Aorta (tissue), 5 donors: ENCODE measurements at regions not wholly inside any gene's neighbourhood (a gene's known extent, or its start where the extent isn't known, plus 50 kb on each side); places are given as distances from the start of the nearest gene placed in this dataset.

Experiments
- ATAC-seq: fragments of 200-7000 bp; cut with Tn5 transposase; one replicate; pipeline ENCODE4 v1.9.1; 2022; ENCODE audit warnings: moderate library complexity; ENCODE audit not compliant: low FRiP score
- DNase-seq, 2 donors: peaks; one replicate each; pipeline ENCODE4 v3.0.0-alpha.2; 2020
- H3K27ac ChIP-seq, 2 donors: one replicate each; pipeline ENCODE4 v1.5.1; 2013; ENCODE audit warnings: low read length in 2 of 2, mild to moderate bottlenecking in 2 of 2, moderate library complexity in 2 of 2, control low read depth in 1 of 2, inconsistent platforms in 1 of 2, low read depth in 1 of 2
- H3K27me3 ChIP-seq, 2 donors: one replicate each; pipeline ENCODE4 v1.6.1; 2013; ENCODE audit warnings: control low read depth in 1 of 2, low read length in 1 of 2, mild to moderate bottlenecking in 1 of 2, moderate library complexity in 1 of 2; ENCODE audit not compliant: insufficient read depth in 2 of 2, control insufficient read depth in 1 of 2
- H3K36me3 ChIP-seq, 2 donors: one replicate each; pipeline ENCODE4 v1.6.1; 2013; ENCODE audit warnings: control low read depth in 1 of 2, low read length in 1 of 2, mild to moderate bottlenecking in 1 of 2; ENCODE audit not compliant: insufficient read depth in 2 of 2, control insufficient read depth in 1 of 2
- H3K4me1 ChIP-seq, 2 donors: one replicate each; pipeline ENCODE4 v1.6.1; 2013; ENCODE audit warnings: low read length in 2 of 2, control low read depth in 1 of 2, mild to moderate bottlenecking in 1 of 2, moderate library complexity in 1 of 2; ENCODE audit not compliant: insufficient read depth in 2 of 2, control insufficient read depth in 1 of 2
- H3K4me3 ChIP-seq, 2 donors: one replicate each; pipeline ENCODE4 v1.5.1; 2013; ENCODE audit warnings: low read length in 2 of 2, control low read depth in 1 of 2, mild to moderate bottlenecking in 1 of 2
- H3K9me3 ChIP-seq: one replicate; pipeline ENCODE4 v1.6.1; 2013; ENCODE audit warnings: mild to moderate bottlenecking, low read length; ENCODE audit not compliant: control insufficient read depth
- WGBS, 2 donors: extraction: QIAGEN DNeasy Blood & Tissue Kit; methylation state at CpG; one replicate each; pipeline ENCODE4 v1.1.7; 2013; 5-methylcytosine and 5-hydroxymethylcytosine counted together
- intact Hi-C, 2 donors: fragments of 100-400 bp; cut with DNase I; formaldehyde crosslinking; loops; one replicate each; pipeline versions ENCODE4 v1.14.2 to v1.15.0; 2022
- donor health status: healthy with polysubstance abuse.
- donor health status: Bipolar disorder and iron deficiency.
- donor health status: DM: no; HTN: no; CAD: no.
- donor health status: DM: no; HTN: no; CAD: no.
- donor health status: DM: yes; HTN: yes; CAD: no.

DNA sequence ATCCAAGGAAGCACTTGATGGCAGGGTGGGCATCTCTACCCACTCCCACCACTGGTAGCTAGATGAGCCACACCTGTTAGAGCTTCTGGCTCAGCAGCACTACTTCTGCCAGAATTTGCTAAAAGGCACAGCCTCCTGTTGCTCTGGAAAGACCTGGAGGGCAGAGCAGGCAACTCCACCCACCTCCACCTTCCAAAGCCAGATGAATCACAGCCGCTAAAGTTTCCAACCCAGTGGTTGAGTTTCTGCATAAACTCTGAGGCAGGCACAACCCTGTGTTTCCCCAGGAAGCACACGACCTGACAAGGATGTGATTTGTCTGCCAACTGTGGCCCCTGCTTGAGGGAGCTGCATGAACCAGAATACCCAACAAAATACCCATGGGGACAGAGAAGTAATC is 111.6 kb upstream of the GCFC2 start:
- peaks cover 5% of the 10 kb centered on the region for H3K9me3 ChIP-seq
- H3K27me3 ChIP-seq: no peaks in the 10 kb centered on the region
- H3K4me1 ChIP-seq: no peaks in the 10 kb centered on the region
- 71% methylated on average over 2 of the region's 2 CpGs for WGBS, 2 donors
- DNase-seq (no peak), ATAC-seq (no peak)
- H3K36me3 ChIP-seq: no peaks in the 10 kb centered on the region
- no peak overlapping the region for H3K27ac ChIP-seq
- H3K4me3 ChIP-seq: no peak overlapping the region
- intact Hi-C loops: no loop called here

DNA sequence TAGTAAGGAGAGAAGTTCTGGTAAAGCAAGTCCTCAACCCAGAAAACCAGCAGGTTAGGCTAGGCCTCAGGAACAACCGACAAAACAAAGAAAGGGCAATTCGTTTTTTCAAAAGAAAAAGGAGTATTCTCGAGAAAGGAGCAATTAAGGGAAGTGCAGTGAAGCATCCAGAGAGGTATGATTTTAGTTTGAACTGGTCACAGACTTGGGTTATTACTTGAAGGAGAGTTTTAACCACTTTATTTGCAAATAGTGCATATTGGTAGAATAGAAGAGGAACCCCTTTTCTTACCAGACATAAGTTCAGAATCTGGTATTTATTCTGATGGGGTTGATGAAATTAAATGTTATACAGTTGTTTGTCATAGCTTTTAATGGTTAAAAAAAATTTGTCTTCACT is 110.0 kb upstream of the GCFC2 start:
- Histone ChIP-seq H3K36me3 (no peaks in the 10 kb centered on the region), H3K27ac (no peak overlapping the region), H3K4me1 (no peaks in the 10 kb centered on the region), H3K27me3 (no peaks in the 10 kb centered on the region), H3K9me3 (peaks cover 5% of the 10 kb centered on the region), H3K4me3 (no peak overlapping the region)
- 66 to 77% methylated on average over 3 of the region's 3 CpGs for WGBS, 2 donors
- no peak for ATAC-seq
- no peak for DNase-seq
- intact Hi-C loops: no loop called here

DNA sequence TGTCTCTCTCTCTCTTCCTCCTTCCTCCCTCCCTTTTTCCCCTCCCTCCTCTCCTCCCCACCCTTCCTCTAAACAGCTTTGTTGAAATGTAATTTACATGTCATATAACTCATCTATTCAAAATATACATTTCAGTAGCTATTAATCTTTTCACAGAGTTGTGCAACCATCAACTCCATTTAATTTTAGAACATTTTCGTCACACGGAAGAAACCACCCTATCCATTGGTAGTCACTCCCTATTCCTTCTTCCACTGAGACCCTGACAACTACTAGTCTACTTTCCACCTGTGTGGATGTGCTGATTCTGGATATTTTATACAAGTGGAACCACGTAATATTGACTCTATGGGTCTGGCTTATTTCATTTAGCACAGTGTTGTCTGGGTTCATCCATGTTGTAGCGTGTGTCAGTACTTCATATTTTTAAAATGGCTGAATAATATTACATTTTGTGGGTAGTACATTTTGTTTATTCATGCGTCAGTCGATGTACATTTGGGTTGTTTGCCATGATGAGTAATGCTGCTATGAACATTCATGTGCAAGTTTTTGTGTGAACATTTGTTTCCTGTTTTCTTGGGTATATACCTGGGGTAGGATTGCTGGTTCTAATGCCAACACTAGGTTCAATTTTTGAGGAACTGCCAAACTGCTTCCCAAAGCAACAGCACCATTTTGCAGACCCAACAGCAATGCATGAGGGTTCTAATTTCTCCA is 100.1 kb upstream of the GCFC2 start:
- intact Hi-C loops: no loop called here
- Histone ChIP-seq H3K4me1 (no peaks in the 10 kb centered on the region), H3K36me3 (no peaks in the 10 kb centered on the region), H3K9me3 (no peaks in the 10 kb centered on the region), H3K27me3 (no peaks in the 10 kb centered on the region), H3K4me3 (no peak overlapping the region), H3K27ac (no peak overlapping the region)
- ATAC-seq (no peak), DNase-seq (no peak)
- WGBS, 2 donors: 68 to 76% methylated on average over 6 of the region's 6 CpGs

DNA sequence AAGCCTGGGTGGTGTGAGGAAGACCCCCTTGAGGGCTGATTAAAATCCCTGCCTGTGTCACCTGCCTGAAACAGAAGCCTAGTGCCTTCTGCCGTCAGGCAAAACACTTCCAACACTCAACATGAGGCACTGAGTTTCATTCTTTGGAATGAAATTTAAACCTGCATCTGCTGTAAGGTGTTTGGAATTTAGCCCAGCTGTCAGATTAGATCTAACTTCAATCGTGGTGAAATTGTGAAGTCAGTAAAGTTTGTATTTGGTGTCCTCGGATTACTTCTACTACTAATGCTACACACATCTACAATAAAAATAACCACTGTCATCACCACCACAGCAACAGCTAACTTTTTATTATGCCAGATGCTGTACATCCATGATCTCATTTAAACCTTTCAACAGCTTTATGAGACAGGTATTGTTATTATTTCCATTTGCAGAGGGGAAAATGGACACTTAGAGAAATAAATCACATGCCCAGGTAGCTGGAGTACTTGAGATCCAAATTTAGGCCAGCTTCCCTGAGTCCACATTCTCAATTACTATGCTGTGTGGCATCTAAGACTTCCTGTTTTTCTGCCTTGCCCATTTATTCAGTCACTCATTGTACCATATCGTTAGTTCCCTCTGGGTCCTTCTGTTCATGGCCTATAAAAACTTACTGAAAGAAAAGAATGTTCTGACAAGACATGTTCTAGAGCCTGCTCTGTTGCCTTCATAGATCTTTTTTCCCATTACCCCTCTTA is 98.2 kb upstream of the GCFC2 start:
- 41 to 49% methylated on average over 4 of the region's 4 CpGs for WGBS, 2 donors
- intact Hi-C loops: no loop called here
- no peak for DNase-seq
- Histone ChIP-seq H3K4me1 (no peaks in the 10 kb centered on the region), H3K27me3 (no peaks in the 10 kb centered on the region), H3K27ac (no peak overlapping the region), H3K9me3 (no peaks in the 10 kb centered on the region), H3K4me3 (no peak overlapping the region), H3K36me3 (no peaks in the 10 kb centered on the region)
- ATAC-seq: no peak

DNA sequence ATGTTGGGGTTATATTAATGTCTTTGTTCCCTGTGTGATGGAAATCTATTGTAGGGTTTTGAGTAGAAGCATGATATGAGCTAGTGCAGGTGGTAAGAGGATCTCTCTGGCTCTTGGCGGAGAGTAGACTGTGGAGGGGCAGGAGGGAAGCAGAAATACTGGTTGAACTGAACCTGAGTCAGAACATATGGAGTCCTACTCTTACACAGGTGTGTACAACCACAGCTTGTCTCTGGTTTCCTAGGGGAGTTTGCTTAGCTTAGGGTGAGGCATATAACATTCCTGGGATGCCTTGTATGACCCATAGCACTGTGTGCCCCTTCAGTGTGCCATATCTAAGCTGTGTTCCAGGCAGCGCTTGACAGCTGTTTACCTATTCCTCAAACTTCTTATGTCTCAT is 97.3 kb upstream of the GCFC2 start:
- Histone ChIP-seq H3K27ac (no peak overlapping the region), H3K4me1 (no peaks in the 10 kb centered on the region), H3K9me3 (no peaks in the 10 kb centered on the region), H3K36me3 (no peaks in the 10 kb centered on the region), H3K27me3 (no peaks in the 10 kb centered on the region), H3K4me3 (no peak overlapping the region)
- 75 to 84% methylated on average over 2 of the region's 2 CpGs for WGBS, 2 donors
- intact Hi-C loops: no loop called here
- DNase-seq: no peak
- no peak for ATAC-seq

DNA sequence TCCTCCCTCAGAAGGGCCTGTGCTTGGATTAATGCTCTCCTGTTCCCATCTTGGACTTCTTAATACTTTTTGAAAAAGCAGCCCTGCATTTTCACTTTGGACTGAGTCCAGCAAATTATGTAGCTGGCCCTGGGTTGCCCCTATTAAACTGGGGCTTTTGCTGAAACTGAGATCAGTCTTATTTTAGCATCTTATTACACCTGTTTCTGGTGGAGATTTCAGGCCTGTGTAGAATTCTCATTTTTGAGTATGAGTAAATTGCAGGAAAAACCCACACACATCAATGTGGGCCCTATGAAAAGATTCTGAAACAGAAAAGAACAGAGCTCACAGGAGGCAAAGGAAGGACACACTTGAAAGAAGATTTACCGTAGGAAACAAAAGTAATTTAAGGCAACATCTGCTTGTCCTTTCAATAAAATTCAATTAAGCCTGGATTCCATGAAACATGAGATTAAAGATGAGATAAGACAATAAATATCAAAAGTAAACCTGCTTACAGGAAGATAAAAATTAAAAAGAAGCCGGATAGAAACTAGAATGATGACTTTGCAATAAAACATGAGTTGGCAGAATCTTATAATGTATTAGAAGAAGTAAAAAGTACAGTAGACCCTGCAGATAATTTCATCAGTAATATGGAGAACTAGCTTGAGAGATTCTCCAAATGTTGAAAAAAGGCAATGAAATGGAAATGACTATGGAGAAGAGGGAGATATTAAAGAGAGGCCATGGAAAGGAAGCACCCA is 90.7 kb upstream of the GCFC2 start:
- 81 to 88% methylated on average over 2 of the region's 2 CpGs for WGBS, 2 donors
- Histone ChIP-seq H3K36me3 (no peaks in the 10 kb centered on the region), H3K4me1 (peaks cover 0 to 3% of the 10 kb centered on the region in 2 donors), H3K27me3 (no peaks in the 10 kb centered on the region), H3K27ac (no peak overlapping the region), H3K4me3 (no peak overlapping the region), H3K9me3 (no peaks in the 10 kb centered on the region)
- intact Hi-C loops: no loop called here
- ATAC-seq (no peak), DNase-seq (no peak)

DNA sequence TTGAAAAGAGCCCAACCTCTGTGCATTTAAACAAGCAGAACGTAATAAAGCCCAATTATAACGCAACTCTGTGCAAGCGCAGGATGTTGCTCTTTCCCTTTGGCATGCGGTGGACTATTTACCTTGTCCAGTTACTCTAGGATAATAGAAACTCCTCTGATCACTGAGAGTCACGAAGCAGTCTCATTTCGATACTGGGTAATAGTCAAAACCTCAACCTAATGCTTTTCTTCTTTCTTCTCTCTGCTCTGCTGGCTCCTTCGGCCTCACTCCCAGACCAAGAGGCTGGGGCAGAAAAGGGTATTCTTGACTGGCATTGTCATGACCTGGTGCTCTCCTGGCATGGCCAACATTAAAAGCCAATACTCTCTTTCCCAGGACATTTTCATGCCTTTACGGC is 89.7 kb upstream of the GCFC2 start:
- no peak overlapping the region for H3K27ac ChIP-seq
- ATAC-seq: no peak
- peaks cover 0 to 3% of the 10 kb centered on the region in 2 donors for H3K4me1 ChIP-seq
- H3K4me3 ChIP-seq: no peak overlapping the region
- intact Hi-C loops: no loop called here
- no peaks in the 10 kb centered on the region for H3K27me3 ChIP-seq
- no peaks in the 10 kb centered on the region for H3K36me3 ChIP-seq
- H3K9me3 ChIP-seq: no peaks in the 10 kb centered on the region
- DNase-seq: no peak
- 78 to 86% methylated on average over 8 of the region's 8 CpGs for WGBS, 2 donors

DNA sequence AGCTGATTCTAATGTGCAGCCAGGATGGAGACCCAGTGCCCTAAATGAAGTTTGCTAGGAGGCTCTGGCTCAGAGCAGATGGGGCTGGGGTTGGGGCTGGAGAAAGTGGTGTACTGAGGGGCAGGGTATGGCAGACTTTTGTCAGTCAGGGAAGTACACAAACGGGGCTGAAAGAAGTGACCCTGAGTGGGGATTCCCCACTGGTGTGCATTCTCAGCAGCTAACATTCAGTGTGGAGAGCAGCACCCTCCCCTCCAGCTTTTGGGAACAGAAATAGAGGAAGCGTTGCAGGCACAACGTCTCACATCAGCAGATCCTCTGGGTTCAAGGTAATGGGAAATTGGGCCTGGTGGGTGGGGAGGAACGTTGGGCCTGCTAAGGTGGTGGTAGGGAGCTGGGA is 89.1 kb upstream of the GCFC2 start:
- 52 to 57% methylated on average over 4 of the region's 4 CpGs for WGBS, 2 donors
- no peak for DNase-seq
- intact Hi-C loops: no loop called here
- no peaks in the 10 kb centered on the region for H3K27me3 ChIP-seq
- H3K27ac ChIP-seq: no peak overlapping the region
- no peak for ATAC-seq
- H3K4me1 ChIP-seq: peaks cover 0 to 3% of the 10 kb centered on the region in 2 donors
- H3K9me3 ChIP-seq: no peaks in the 10 kb centered on the region
- H3K36me3 ChIP-seq: no peaks in the 10 kb centered on the region
- no peak overlapping the region for H3K4me3 ChIP-seq
